GM12878 (cell line): ENCODE measurements at regions not wholly inside any gene's neighbourhood (a gene's known extent, or its start where the extent isn't known, plus 50 kb on each side); places are given as distances from the start of the nearest gene placed in this dataset.

ENCODE experiments used
- ATAC-seq: fragments of 200-7000 bp; cut with Tn5 transposase; 3 replicates; pipeline ENCODE4 v1.9.1; 2020; ENCODE audit warnings: mild to moderate bottlenecking, moderate library complexity
- BruUV-seq: library from RNA; stranded (reverse); fragments of 400-500 nt; replicated peaks from 2 replicates; lab custom pipeline; 2021; lab: Mats Ljungman, UMichigan
- CTCF ChIA-PET: fragments of 300-600 bp; sonication (Branson Sonifier 250); formaldehyde crosslinking; extraction: SDS; loops from one replicate; lab custom pipeline; 2021; ENCODE audit warnings: inconsistent platforms; lab: Yijun Ruan, JAX
- POLR2A ChIA-PET: fragments of 350-600 bp; formaldehyde crosslinking; extraction: SDS; loops from one replicate; lab custom pipeline; 2021; ENCODE audit warnings: inconsistent platforms; lab: Charles Lee
- RAD21 ChIA-PET: fragments of 300-600 bp; sonication (Branson Sonifier 250); formaldehyde crosslinking; loops from one replicate; lab custom pipeline; 2023; ENCODE audit warnings: antibody characterized with exemption; ENCODE audit not compliant: unreplicated experiment; lab: Charles Lee
- SMC1A ChIA-PET: fragments of 300-600 bp; sonication (Branson Sonifier 250); formaldehyde crosslinking; loops from one replicate; lab custom pipeline; 2023; ENCODE audit not compliant: unreplicated experiment, uncharacterized antibody; lab: Charles Lee
- DNase-seq: peaks from one replicate; pipeline ENCODE4 v3.0.0-alpha.2; 2011; ENCODE audit warnings: low read depth, low spot score
- FAIRE-seq: peaks from 3 replicates; lab custom pipeline; 2011; peaks lifted over from hg19 to GRCh38; lab: Jason Lieb, UNC
- H2AFZ ChIP-seq: 2 replicates; pipeline ENCODE4 v1.6.0; 2011; ENCODE audit warnings: low read depth, low read length, control low read depth; ENCODE audit not compliant: control insufficient read depth
- H3K27ac ChIP-seq: 2 replicates; pipeline ENCODE4 v1.5.1; 2011; ENCODE audit warnings: control low read depth; ENCODE audit not compliant: control insufficient read depth, insufficient read depth
- H3K27me3 ChIP-seq, 2 experiments: replicated peaks in 1 of 2; 2 replicates each; pipeline versions ENCODE4 v1.6.0 to v1.6.1; 2011; ENCODE audit warnings: low read length in 1 of 2; ENCODE audit not compliant: control insufficient read depth in 2 of 2, insufficient read depth in 2 of 2
- H3K36me3 ChIP-seq, 2 experiments: 2 replicates each; pipeline ENCODE4 v1.5.1; 2011; ENCODE audit warnings: low read length in 1 of 2; ENCODE audit not compliant: control insufficient read depth in 2 of 2, insufficient read depth in 2 of 2
- H3K4me1 ChIP-seq: 2 replicates; pipeline ENCODE4 v1.6.1; 2011; ENCODE audit warnings: mild to moderate bottlenecking, low read length, moderate library complexity, mixed read lengths; ENCODE audit not compliant: control insufficient read depth, insufficient read depth
- H3K4me2 ChIP-seq: 2 replicates; pipeline ENCODE4 v1.6.0; 2011; ENCODE audit warnings: control low read depth; ENCODE audit not compliant: control insufficient read depth, insufficient read depth
- H3K4me3 ChIP-seq: fragments of 200-600 bp; sonication (generic); 2 replicates; pipeline ENCODE4 v1.5.1; 2016
- H3K79me2 ChIP-seq: 2 replicates; pipeline ENCODE4 v1.6.0; 2011; ENCODE audit warnings: low read length; ENCODE audit not compliant: control insufficient read depth, insufficient read depth
- H3K9ac ChIP-seq: 2 replicates; pipeline ENCODE4 v1.8.0; 2011; ENCODE audit warnings: low read length, control low read depth, mixed read lengths; ENCODE audit not compliant: control insufficient read depth, insufficient read depth
- H3K9me3 ChIP-seq: replicated peaks from 3 replicates; pipeline ENCODE4 v1.5.1; 2011; ENCODE audit warnings: mild to moderate bottlenecking, low read length; ENCODE audit not compliant: control insufficient read depth, insufficient read depth
- H4K20me1 ChIP-seq: 2 replicates; pipeline ENCODE4 v1.6.0; 2011; ENCODE audit not compliant: control insufficient read depth, insufficient read depth
- BCL11A ChIP-seq: IDR thresholded peaks from 2 replicates; pipeline ENCODE4 v1.6.1; 2011; ENCODE audit warnings: low read depth, low read length
- CBFB ChIP-seq: IDR thresholded peaks from 2 replicates; pipeline ENCODE4 v1.6.1; 2016; ENCODE audit warnings: antibody characterized with exemption, low read depth
- CBX5 ChIP-seq: sonication (generic); IDR thresholded peaks from 2 replicates; pipeline ENCODE4 v1.6.1; 2016; ENCODE audit warnings: low read depth, moderate library complexity, mild to moderate bottlenecking, inconsistent platforms
- CEBPZ ChIP-seq: fragments of 150-350 bp; IDR thresholded peaks from 2 replicates; pipeline ENCODE4 v1.6.1; 2016; ENCODE audit warnings: low read depth, low read length
- E2F4 ChIP-seq: IDR thresholded peaks from 2 replicates; pipeline ENCODE4 v1.6.1; 2012; ENCODE audit warnings: low read depth, low read length, improper control_type of control experiment
- EGR1 ChIP-seq, 2 experiments: IDR thresholded peaks; 1 replicate in 1 of 2; 2 replicates in 1 of 2; pipeline ENCODE4 v1.6.1; 2011 to 2012; ENCODE audit warnings: low read depth in 2 of 2, low read length in 2 of 2, borderline replicate concordance in 1 of 2, mild to moderate bottlenecking in 1 of 2, moderate library complexity in 1 of 2
- HCFC1 ChIP-seq: fragments of 150-350 bp; IDR thresholded peaks from 2 replicates; pipeline ENCODE4 v1.6.1; 2014; ENCODE audit warnings: low read length
- HDAC6 ChIP-seq: fragments of 200-600 bp; sonication (generic); IDR thresholded peaks from one replicate; pipeline ENCODE4 v1.8.0; 2017; ENCODE audit warnings: antibody characterized with exemption; ENCODE audit not compliant: unreplicated experiment
- MEF2A ChIP-seq: IDR thresholded peaks from 2 replicates; pipeline ENCODE4 v1.6.1; 2011; ENCODE audit warnings: low read depth, mild to moderate bottlenecking, low read length, moderate library complexity; ENCODE audit not compliant: insufficient read depth
- NFYA ChIP-seq: IDR thresholded peaks from 2 replicates; pipeline ENCODE4 v1.6.1; 2011; ENCODE audit warnings: low read depth, mild to moderate bottlenecking, low read length, improper control_type of control experiment, borderline replicate concordance
- PAX8 ChIP-seq: fragments of 450-650 bp; IDR thresholded peaks from 2 replicates; pipeline ENCODE4 v1.6.1; 2017; ENCODE audit warnings: mild to moderate bottlenecking, moderate library complexity
- PML ChIP-seq: IDR thresholded peaks from 2 replicates; pipeline ENCODE4 v1.6.1; 2012; ENCODE audit warnings: low read length, inconsistent platforms
- RAD21 ChIP-seq: IDR thresholded peaks from 2 replicates; pipeline ENCODE4 v1.6.1; 2011; ENCODE audit warnings: mild to moderate bottlenecking, low read depth, low read length, moderate library complexity; ENCODE audit not compliant: insufficient read depth
- RCOR1 ChIP-seq: conservative IDR thresholded peaks from 2 replicates; pipeline ENCODE4 v1.6.1; 2012; ENCODE audit warnings: low read depth, low read length, improper control_type of control experiment
- SP1 ChIP-seq: IDR thresholded peaks from one replicate; pipeline ENCODE4 v1.6.1; 2011; ENCODE audit warnings: low read depth, low read length
- SREBF1 ChIP-seq: IDR thresholded peaks from 2 replicates; pipeline ENCODE4 v1.6.1; 2012; ENCODE audit warnings: mild to moderate bottlenecking, low read length
- TBL1XR1 ChIP-seq: IDR thresholded peaks from 2 replicates; pipeline ENCODE4 v1.6.1; 2012; ENCODE audit warnings: low read depth, low read length, improper control_type of control experiment
- WRNIP1 ChIP-seq: IDR thresholded peaks from 2 replicates; pipeline ENCODE4 v1.6.1; 2011; ENCODE audit warnings: low read depth, low read length, improper control_type of control experiment, borderline replicate concordance
- WGBS: methylation state at CpG from one replicate; pipeline ENCODE4 v1.1.6; 2016; ENCODE audit warnings: low lambda C conversion rate; ENCODE audit not compliant: insufficient replicate concordance, insufficient coverage; ENCODE audit errors: missing lambda C conversion rate; 5-methylcytosine and 5-hydroxymethylcytosine counted together
- in situ Hi-C: fragments of 300-500 bp; cut with MboI; formaldehyde crosslinking; loops from 9 replicates; pipeline ENCODE4 v1.14.3; 2018; ENCODE audit warnings: mixed read lengths
- intact Hi-C: fragments of 100-400 bp; cut with micrococcal nuclease; formaldehyde crosslinking; loops from one replicate; pipeline ENCODE4 v1.14.2; 2022; ENCODE audit not compliant: unreplicated experiment
- TF ChIP-seq, protein P1 (sequence below): IDR thresholded peaks from 2 replicates; pipeline ENCODE4 v1.6.1; 2012; ENCODE audit warnings: low read depth, low read length, improper control_type of control experiment

DNA sequence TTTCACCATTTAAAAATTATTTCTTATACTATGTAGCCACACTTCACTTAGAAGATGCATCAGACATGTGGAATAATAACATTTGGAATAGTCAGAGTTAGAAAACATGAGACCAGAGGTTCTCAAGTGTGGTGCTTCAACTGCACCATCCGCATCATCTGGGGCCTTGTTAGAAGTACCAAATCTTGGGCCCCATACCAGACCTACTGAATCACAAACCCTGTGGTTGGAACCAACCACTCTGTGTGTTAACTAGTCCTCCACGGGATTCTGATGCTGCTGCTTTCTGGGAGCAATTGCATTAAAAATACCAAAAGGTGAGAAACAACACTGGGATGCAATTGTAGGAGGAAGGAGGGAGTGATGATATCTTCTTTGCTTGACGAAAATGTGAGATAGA, 125.2 kb downstream of the GNAT3 start:
- 17% methylated on average over 3 of the region's 3 CpGs for WGBS
- SMC1A ChIA-PET, result no interaction called here
- no peak for ATAC-seq
- FAIRE-seq, result no peak
- no peaks in the 10 kb centered on the region for H3K4me1 ChIP-seq
- POLR2A ChIA-PET, result no interaction called here
- in situ Hi-C loops, result no loop called here
- H3K4me2 ChIP-seq, result no peak overlapping the region
- RAD21 ChIA-PET, result no interaction called here
- H3K4me3 ChIP-seq, result no peak overlapping the region
- H3K27me3 ChIP-seq, result no peaks in the 10 kb centered on the region
- H3K27ac ChIP-seq, result no peak overlapping the region
- H3K9me3 ChIP-seq, result no peaks in the 10 kb centered on the region
- CTCF ChIA-PET, result no interaction called here
- BruUV-seq, result no TSS peak
- H2AFZ ChIP-seq, result no peak overlapping the region
- no peaks in the 10 kb centered on the region for H4K20me1 ChIP-seq
- H3K9ac ChIP-seq, result no peak overlapping the region
- intact Hi-C loops, result no loop called here
- no peaks in the 10 kb centered on the region for H3K79me2 ChIP-seq
- DNase-seq, result no peak
- no peaks in the 10 kb centered on the region for H3K36me3 ChIP-seq
- TF ChIP-seq WRNIP1, result no peak
- TF ChIP-seq CEBPZ, result no peak
- no peak for TF ChIP-seq RCOR1
- no peak for TF ChIP-seq EGR1 (IDR thresholded peaks at IDR 0.05; ENCODE audit: borderline replicate concordance in 1 of 2, low read depth in 2 of 2, low read length in 2 of 2)
- no peak for TF ChIP-seq SREBF1
- TF ChIP-seq PAX8, result no peak
- TF ChIP-seq TBL1XR1, result no peak
- TF ChIP-seq CBX5, result no peak
- TF ChIP-seq HDAC6, result no peak
- no peak for TF ChIP-seq RAD21
- no peak for TF ChIP-seq MEF2A
- no peak for TF ChIP-seq PML
- no peak for TF ChIP-seq HCFC1
- no peak for TF ChIP-seq SP1
- TF ChIP-seq BCL11A, result no peak
- no peak for TF ChIP-seq NFYA
- TF ChIP-seq E2F4, result no peak
- TF ChIP-seq, protein P1, sequence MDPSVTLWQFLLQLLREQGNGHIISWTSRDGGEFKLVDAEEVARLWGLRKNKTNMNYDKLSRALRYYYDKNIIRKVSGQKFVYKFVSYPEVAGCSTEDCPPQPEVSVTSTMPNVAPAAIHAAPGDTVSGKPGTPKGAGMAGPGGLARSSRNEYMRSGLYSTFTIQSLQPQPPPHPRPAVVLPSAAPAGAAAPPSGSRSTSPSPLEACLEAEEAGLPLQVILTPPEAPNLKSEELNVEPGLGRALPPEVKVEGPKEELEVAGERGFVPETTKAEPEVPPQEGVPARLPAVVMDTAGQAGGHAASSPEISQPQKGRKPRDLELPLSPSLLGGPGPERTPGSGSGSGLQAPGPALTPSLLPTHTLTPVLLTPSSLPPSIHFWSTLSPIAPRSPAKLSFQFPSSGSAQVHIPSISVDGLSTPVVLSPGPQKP, result no peak
- no peak for TF ChIP-seq CBFB
